HG03520 (cell line): ENCODE measurements at regions not wholly inside any gene's neighbourhood (a gene's known extent, or its start where the extent isn't known, plus 50 kb on each side); places are given as distances from the start of the nearest gene placed in this dataset.
"Not testable (repeated sequence)": the region's sequence is repeated elsewhere in the genome, so short reads cannot be mapped to it uniquely, and the experiment has no call there.

Experiments used
- ATAC-seq: cut with Tn5 transposase; IDR thresholded peaks from one replicate; pipeline ENCODE4 v1.9.1; 2021; ENCODE audit warnings: mild to moderate bottlenecking, moderate library complexity; ENCODE audit not compliant: unreplicated experiment

DNA sequence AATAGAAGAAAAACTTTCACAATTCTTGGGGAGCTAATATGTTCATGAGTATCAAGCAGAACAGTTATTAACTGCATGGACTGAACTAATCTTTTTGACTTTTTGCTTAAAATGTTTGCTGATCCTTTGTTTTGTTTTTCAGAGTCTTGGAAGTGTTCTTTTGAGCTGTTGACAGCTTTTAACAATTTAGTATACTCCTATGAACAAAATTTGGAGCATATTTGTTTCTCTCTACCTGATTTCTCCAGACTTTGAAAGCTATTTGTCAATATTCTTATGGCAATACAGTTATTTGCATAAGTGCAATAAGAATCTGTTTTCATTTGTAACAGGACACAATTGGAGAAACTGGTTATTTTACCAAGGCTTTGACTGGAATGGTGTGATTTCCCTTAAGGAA, 192.0 kb upstream of the ETV3 start:
- ATAC-seq: not testable (repeated sequence)

DNA sequence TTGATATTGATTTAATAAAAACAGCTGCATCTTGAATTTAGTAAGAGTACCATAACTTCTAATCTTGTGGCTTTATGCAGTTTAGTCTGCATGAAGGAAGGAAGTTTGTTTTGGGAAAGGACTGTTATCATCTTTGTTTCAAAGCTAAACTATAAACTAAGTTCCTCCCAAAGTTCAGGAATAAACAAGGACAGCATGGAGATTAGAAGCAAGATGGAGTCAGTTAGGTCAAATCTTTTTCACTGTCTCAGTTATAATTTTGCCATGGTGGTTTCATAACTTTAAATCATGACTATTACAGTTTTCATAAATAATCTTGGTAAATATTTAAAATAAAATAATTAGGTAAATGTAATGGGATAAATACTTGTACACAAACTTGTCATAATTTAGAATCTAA, 189.9 kb upstream of the ETV3 start:
- ATAC-seq: not testable (repeated sequence)

DNA sequence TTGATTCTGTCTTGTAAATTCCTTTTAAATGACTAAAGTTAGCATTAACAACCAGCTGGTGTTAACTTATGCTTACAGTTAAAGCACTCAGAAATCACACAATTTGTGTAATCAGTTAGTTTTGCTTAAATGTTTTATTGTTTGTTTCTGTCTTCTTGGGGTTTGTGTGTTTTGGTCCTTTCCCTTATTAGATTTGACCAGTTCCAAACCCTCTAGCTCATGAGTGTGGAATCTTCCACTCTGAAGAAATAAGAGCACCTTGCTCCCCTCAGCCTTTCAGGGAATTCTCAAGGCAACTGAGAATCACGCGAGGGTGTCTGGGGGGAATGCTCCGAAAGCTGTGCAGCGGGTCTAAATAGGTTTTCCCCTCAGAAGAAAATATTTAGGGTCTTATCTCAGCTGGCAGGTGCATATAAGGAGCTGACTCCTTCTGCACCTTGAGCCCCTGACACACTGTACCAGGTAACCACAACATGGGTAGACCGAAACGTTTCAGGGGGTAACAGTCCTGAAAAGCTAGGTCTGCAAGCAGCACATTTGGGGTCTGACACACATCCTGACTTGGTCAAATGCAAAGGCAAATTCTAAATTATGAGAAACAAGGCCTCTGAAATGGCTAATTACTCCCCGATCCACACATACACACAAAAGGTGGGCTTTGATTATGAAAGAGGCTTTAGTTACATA, 188.1 kb upstream of the ETV3 start:
- no peak for ATAC-seq

GRCh38 chr1:157325220-157325619, 187.0 kb upstream of the ETV3 start:
- no peak for ATAC-seq

DNA sequence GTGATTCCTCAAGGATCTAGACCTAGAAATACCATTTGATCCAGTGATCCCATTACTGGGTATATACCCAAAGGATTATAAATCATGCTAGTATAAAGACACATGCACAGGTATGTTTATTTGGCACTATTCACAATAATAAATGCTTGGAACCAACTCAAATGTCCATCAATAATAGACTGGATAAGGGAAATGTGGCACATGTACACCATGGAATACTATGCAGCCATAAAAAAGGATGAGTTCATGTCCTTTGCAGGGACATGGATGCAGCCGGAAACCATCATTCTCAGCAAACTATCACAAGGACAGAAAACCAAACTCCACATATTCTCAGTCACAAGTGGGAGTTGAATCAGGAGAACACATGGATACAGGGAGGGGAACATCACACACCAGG, 183.8 kb upstream of the ETV3 start:
- ATAC-seq: not testable (repeated sequence)

- ATAC-seq: no peak
Measured at GRCh38 chr1:157319567-157319966, 181.4 kb upstream of the ETV3 start.

DNA sequence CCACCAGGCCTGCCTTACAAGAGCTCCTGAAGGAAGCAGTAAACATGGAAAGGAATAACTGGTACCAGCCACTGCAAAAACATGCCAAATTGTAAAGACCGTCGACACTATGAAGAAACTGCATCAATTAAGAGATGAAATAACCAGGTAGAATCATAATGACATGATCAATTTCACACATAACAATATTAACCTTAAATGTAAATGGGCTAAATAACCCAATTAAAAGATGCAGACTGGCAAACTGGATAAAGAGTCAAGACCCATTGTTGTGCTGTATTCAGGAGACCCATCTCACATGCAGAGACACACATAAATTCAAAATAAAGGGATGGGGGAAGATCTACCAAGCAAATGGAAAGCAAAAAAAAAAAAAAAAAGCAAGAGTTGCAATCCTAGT, 179.0 kb upstream of the ETV3 start:
- ATAC-seq: not testable (repeated sequence)

- ATAC-seq: no peak
Measured at GRCh38 chr1:157315544-157315943, 177.3 kb upstream of the ETV3 start.

DNA sequence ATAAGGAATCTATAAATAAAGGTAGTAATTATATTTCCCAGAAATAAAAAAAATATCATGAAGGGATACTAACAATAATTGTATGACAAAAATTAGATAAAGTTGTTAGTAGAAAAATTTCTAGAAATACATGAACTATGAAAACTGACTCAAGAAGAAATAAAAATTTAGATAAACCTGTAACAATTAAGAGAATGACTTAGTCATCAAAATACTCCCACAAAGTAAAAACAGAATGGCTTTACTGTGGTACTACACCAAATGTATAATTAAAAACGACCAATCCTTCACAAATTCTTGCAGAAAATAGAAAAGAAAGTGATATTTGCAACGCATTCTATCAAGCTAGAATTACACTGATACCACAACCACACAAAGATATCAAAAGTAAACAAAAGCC, 176.2 kb upstream of the ETV3 start:
- no peak for ATAC-seq

DNA sequence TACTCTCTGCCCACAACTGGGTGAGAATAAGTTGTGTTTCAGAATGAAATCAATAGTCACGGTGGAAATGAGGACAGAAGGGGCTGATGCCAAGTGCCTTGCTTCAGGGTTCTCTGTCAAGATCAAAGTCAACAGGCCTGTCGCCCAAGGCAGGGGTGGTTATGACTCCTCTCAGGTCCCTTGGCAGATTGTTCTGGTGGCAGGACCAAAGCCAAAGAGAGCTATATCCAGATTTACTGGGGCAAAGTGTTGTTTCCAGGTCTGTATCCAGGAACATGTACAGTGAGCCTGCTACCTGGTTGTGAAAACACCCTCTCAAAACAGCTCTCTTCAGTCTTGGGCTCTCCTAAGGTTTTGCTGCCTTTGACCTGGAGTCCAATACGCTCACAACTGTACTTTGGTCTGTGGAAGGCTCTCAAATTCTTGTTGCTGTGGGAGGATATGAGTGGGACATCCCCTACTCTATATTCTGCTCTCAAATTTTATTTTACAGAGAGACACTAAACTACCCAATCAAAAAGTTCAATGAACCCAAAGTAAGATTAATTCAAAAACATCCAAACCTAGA, 175.1 kb upstream of the ETV3 start:
- no peak for ATAC-seq

- ATAC-seq: no peak
Measured at GRCh38 chr1:157312082-157312812, 174.1 kb upstream of the ETV3 start.

GRCh38 chr1:157311730-157312081, 173.5 kb upstream of the ETV3 start:
- no peak for ATAC-seq

DNA sequence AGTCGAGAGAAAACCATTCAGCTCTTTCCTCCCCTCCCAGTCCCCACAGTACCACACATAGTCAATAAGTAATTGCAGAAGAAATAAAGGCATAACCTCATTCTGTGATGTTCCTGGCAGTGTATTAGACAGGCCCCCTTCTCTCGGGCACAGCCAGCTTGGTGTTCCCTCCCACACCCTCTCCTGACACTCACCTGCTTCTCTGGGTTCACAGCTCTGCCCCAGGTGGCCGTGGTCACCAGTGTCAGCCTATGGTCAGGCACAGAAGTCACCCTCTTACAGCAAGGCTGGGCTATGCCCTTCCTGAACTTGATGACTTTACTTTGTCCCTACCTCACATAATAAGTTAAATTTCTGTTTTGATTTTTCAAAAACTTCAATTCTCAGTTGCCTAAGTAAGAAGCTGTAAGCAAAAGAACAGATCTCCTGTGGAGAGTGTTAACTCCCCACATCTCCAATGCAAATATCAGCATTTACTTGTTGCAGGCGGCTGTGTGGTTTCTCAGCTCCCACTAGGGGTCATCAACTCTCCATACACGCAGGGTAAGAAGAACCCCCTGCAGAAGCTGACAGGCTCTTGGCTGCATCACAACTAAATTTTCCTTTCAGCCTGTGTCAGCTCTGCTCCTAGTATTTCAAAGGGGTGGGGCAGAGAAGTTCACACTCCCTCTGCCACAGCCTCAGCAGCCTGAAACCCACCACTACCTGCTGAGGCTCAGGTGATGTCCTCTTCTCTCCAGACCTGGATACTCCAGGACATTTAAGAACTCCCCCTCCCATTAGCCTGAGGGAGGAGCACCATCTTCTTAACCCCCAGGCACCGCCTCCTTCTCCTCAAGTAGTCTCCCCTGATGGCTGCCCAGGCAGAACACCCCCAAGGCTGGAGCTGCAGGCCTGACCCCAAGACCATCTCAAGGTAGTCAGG, 172.9 kb upstream of the ETV3 start:
- not testable (repeated sequence) for ATAC-seq

- ATAC-seq: no peak
Measured at GRCh38 chr1:157310401-157310800, 172.2 kb upstream of the ETV3 start.

DNA sequence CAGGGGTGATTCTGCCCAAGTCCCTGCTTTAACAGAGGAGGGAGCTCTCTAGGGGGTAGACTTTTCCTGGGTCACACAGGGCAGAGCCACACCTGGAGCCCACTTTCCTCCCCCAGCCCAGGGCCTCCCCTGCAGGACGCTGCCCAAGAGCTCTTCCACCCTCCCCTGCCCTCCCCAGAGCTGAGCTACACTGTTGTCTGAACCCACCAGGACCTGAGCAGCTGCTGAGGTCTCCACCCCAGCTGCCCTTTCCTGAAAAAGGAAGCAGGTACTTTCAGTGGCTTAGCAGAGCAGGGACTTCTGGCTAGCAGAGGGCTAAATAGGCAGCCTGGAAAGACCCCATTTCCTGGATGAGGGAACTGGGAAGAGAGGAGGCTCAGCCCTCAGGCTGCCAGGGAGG, 169.3 kb upstream of the ETV3 start:
- no peak for ATAC-seq

DNA sequence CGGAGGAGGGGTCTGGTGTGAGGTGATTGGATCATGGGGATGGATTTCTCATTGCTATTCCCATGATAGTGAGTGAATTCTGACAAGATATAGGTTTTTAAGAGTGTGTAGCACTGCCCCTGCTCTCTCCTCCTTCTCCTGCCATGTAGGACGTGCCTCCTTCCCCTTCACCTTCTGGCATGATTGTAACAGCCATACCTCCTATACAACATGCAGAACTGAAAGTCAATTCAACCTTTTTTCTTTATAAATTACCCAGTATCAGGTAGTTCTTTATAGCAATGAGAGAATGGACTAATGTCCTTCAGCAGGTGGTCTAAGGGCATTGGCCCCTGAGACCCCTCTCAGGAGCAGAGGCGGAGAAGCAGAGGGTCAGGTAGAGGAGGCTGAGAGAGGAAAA, 168.7 kb upstream of the ETV3 start:
- ATAC-seq: no peak

DNA sequence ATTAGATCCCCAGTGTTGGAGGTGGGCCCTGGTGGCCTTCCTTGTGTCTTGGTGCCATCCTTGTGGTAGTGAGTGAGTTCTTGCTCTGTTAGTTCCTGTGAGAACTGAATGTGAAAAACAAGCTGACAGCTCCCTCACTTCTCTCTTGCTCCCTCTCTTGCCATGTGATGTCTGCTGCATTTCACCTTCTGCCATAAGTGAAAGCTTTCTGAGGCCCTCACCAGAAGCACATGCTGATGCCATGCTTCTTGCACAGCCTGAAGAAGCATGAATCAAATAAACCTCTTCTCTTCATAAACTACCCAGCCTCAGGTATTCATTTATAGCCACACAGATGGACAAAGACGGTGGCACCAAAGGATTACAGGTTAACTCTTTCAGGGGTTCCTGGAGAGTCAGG, 166.1 kb upstream of the ETV3 start:
- no peak for ATAC-seq

- no peak for ATAC-seq
Measured at GRCh38 chr1:157302724-157303123, 164.5 kb upstream of the ETV3 start.

DNA sequence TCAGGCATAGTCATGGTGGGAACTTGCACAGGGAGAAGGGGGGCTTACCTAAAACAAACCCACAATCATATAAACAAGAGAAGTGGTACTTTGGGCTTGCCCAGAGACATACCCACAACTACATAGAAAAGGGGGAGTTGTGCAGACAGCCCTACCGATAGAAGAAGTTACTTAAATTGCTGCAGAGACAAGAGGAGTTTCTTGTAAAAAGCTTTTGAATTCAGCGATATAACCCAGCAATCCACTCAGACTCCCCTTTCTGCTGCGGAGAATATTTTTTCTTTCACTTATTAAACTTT, 164.0 kb upstream of the ETV3 start:
- ATAC-seq: no peak

DNA sequence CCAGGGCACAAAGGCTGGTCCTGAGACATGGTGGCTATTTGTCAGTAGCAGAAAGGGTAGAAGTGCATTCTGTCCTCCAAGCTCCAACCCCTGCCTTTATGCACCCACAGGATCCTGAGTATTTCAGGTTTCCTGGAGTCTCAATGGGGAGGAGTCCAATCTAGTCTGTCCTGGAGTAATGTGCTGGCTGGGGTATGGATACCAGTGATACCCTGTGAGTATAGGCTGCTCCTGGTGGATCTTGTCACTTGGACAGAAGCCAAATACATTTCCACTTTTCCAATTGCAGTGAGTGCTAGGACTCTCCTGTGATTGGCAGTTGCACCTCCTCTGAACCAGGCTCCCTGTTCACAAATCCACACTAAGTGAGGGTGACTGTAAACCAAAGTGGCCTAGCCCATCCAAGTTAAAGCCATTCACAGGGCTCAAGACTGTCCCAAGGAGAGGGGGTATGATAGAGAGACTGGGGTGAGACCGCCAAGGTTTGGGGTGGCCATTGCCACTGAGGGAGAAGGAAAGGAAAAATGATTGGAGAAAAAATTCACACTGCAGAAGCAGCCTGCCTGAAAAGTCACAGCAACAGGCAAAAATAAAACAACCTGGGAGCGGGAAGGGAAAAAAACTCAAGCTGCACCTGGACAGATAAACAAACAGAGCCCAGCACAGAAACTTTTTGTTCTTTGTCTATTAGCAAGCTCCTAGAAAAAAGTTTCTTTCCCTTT, 163.4 kb upstream of the ETV3 start:
- ATAC-seq: no peak
